ENCODE measurements at regions not wholly inside any gene's neighbourhood (a gene's known extent, or its start where the extent isn't known, plus 50 kb on each side); places are given as distances from the start of the nearest gene placed in this dataset.
"Not testable (repeated sequence)": the region's sequence is repeated elsewhere in the genome, so short reads cannot be mapped to it uniquely, and the experiment has no call there.

- no peak overlapping the region for H3K9ac ChIP-seq (ENCODE audit: low read length)
- no peak overlapping the region for H3K27ac ChIP-seq (ENCODE audit: low read length)
These were observed 391.0 kb downstream of the GPAT3 start for GRCh38 chr4:83926950-83927349.

GRCh38 chr4:83923341-83923740 is 387.4 kb downstream of the GPAT3 start:
- Histone ChIP-seq H3K9ac (ENCODE audit: low read length) (no peak overlapping the region), H3K4me1 (ENCODE audit: control insufficient read depth, low read depth, low read length) (peaks cover 27% of the 10 kb centered on the region), H3K27ac (ENCODE audit: low read length) (no peak overlapping the region), H3K4me3 (ENCODE audit: low read length) (no peak overlapping the region), H3K36me3 (ENCODE audit: control insufficient read depth, low read depth, low read length) (no peaks in the 10 kb centered on the region), H3K27me3 (ENCODE audit: control insufficient read depth, insufficient read depth, low read length) (no peaks in the 10 kb centered on the region), H3K9me3 (ENCODE audit: control insufficient read depth, low read depth, low read length) (no peaks in the 10 kb centered on the region)

More at GRCh38 chr4:83926950-83927349, 391.0 kb downstream of the GPAT3 start:
- Histone ChIP-seq H3K9me3 (ENCODE audit: control insufficient read depth, low read depth, low read length) (no peaks in the 10 kb centered on the region), H3K4me1 (ENCODE audit: control insufficient read depth, low read depth, low read length) (peaks cover 20% of the 10 kb centered on the region), H3K36me3 (ENCODE audit: control insufficient read depth, low read depth, low read length) (no peaks in the 10 kb centered on the region), H3K27me3 (ENCODE audit: control insufficient read depth, insufficient read depth, low read length) (no peaks in the 10 kb centered on the region), H3K4me3 (ENCODE audit: low read length) (no peak overlapping the region)

GRCh38 chr4:83922402-83922801 is 386.5 kb downstream of the GPAT3 start:
- peaks cover 27% of the 10 kb centered on the region for H3K4me1 ChIP-seq (ENCODE audit: control insufficient read depth, low read depth, low read length)
- H3K4me3 ChIP-seq (ENCODE audit: low read length) = no peak overlapping the region
- no peaks in the 10 kb centered on the region for H3K27me3 ChIP-seq (ENCODE audit: control insufficient read depth, insufficient read depth, low read length)
- no peak overlapping the region for H3K9ac ChIP-seq (ENCODE audit: low read length)
- no peaks in the 10 kb centered on the region for H3K36me3 ChIP-seq (ENCODE audit: control insufficient read depth, low read depth, low read length)
- no peaks in the 10 kb centered on the region for H3K9me3 ChIP-seq (ENCODE audit: control insufficient read depth, low read depth, low read length)
- no peak overlapping the region for H3K27ac ChIP-seq (ENCODE audit: low read length)

- Histone ChIP-seq H3K9ac (ENCODE audit: low read length) (no peak overlapping the region), H3K4me1 (ENCODE audit: control insufficient read depth, low read depth, low read length) (peaks cover 27% of the 10 kb centered on the region), H3K4me3 (ENCODE audit: low read length) (no peak overlapping the region), H3K27ac (ENCODE audit: low read length) (no peak overlapping the region), H3K9me3 (ENCODE audit: control insufficient read depth, low read depth, low read length) (no peaks in the 10 kb centered on the region), H3K27me3 (ENCODE audit: control insufficient read depth, insufficient read depth, low read length) (no peaks in the 10 kb centered on the region), H3K36me3 (ENCODE audit: control insufficient read depth, low read depth, low read length) (no peaks in the 10 kb centered on the region)
These were observed 385.2 kb downstream of the GPAT3 start for GRCh38 chr4:83921124-83921523.

GRCh38 chr4:83920375-83920774 is 384.5 kb downstream of the GPAT3 start:
- Histone ChIP-seq H3K27ac (ENCODE audit: low read length) (no peak overlapping the region), H3K9ac (ENCODE audit: low read length) (no peak overlapping the region), H3K9me3 (ENCODE audit: control insufficient read depth, low read depth, low read length) (no peaks in the 10 kb centered on the region), H3K36me3 (ENCODE audit: control insufficient read depth, low read depth, low read length) (no peaks in the 10 kb centered on the region), H3K4me3 (ENCODE audit: low read length) (no peak overlapping the region), H3K4me1 (ENCODE audit: control insufficient read depth, low read depth, low read length) (peaks cover 33% of the 10 kb centered on the region), H3K27me3 (ENCODE audit: control insufficient read depth, insufficient read depth, low read length) (no peaks in the 10 kb centered on the region)

- H3K9ac ChIP-seq (ENCODE audit: low read length) = no peak overlapping the region
- H3K36me3 ChIP-seq (ENCODE audit: control insufficient read depth, low read depth, low read length) = no peaks in the 10 kb centered on the region
- H3K27me3 ChIP-seq (ENCODE audit: control insufficient read depth, insufficient read depth, low read length) = no peaks in the 10 kb centered on the region
- H3K4me1 ChIP-seq (ENCODE audit: control insufficient read depth, low read depth, low read length) = peaks cover 22% of the 10 kb centered on the region
- H3K27ac ChIP-seq (ENCODE audit: low read length) = no peak overlapping the region
- H3K4me3 ChIP-seq (ENCODE audit: low read length) = no peak overlapping the region
- no peaks in the 10 kb centered on the region for H3K9me3 ChIP-seq (ENCODE audit: control insufficient read depth, low read depth, low read length)
These were observed 381.7 kb downstream of the GPAT3 start for GRCh38 chr4:83917572-83917971.

- no peak overlapping the region for H3K27ac ChIP-seq (ENCODE audit: low read length)
These were observed 374.8 kb downstream of the GPAT3 start for GRCh38 chr4:83910693-83911092.

GRCh38 chr4:83906561-83906960 is 370.7 kb downstream of the GPAT3 start:
- H3K4me3 ChIP-seq (ENCODE audit: low read length) = no peak overlapping the region
- no peaks in the 10 kb centered on the region for H3K27me3 ChIP-seq (ENCODE audit: control insufficient read depth, insufficient read depth, low read length)
- no peak overlapping the region for H3K9ac ChIP-seq (ENCODE audit: low read length)
- no peaks in the 10 kb centered on the region for H3K9me3 ChIP-seq (ENCODE audit: control insufficient read depth, low read depth, low read length)
- H3K4me1 ChIP-seq (ENCODE audit: control insufficient read depth, low read depth, low read length) = no peaks in the 10 kb centered on the region
- H3K36me3 ChIP-seq (ENCODE audit: control insufficient read depth, low read depth, low read length) = no peaks in the 10 kb centered on the region
- H3K27ac ChIP-seq (ENCODE audit: low read length) = no peak overlapping the region

More at GRCh38 chr4:83910693-83911092, 374.8 kb downstream of the GPAT3 start:
- H3K36me3 ChIP-seq (ENCODE audit: control insufficient read depth, low read depth, low read length) = no peaks in the 10 kb centered on the region
- H3K27me3 ChIP-seq (ENCODE audit: control insufficient read depth, insufficient read depth, low read length) = no peaks in the 10 kb centered on the region
- H3K4me3 ChIP-seq (ENCODE audit: low read length) = no peak overlapping the region
- no peaks in the 10 kb centered on the region for H3K9me3 ChIP-seq (ENCODE audit: control insufficient read depth, low read depth, low read length)
- H3K9ac ChIP-seq (ENCODE audit: low read length) = no peak overlapping the region
- peaks cover 9% of the 10 kb centered on the region for H3K4me1 ChIP-seq (ENCODE audit: control insufficient read depth, low read depth, low read length)

GRCh38 chr4:83905952-83906351 is 370.0 kb downstream of the GPAT3 start:
- Histone ChIP-seq H3K9ac (ENCODE audit: low read length) (no peak overlapping the region), H3K4me3 (ENCODE audit: low read length) (no peak overlapping the region), H3K9me3 (ENCODE audit: control insufficient read depth, low read depth, low read length) (no peaks in the 10 kb centered on the region), H3K27ac (ENCODE audit: low read length) (no peak overlapping the region), H3K36me3 (ENCODE audit: control insufficient read depth, low read depth, low read length) (no peaks in the 10 kb centered on the region), H3K4me1 (ENCODE audit: control insufficient read depth, low read depth, low read length) (no peaks in the 10 kb centered on the region), H3K27me3 (ENCODE audit: control insufficient read depth, insufficient read depth, low read length) (no peaks in the 10 kb centered on the region)

GRCh38 chr4:83903740-83904139 is 367.8 kb downstream of the GPAT3 start:
- H3K4me1 ChIP-seq (ENCODE audit: control insufficient read depth, low read depth, low read length); H3K36me3 ChIP-seq (ENCODE audit: control insufficient read depth, low read depth, low read length); H3K27me3 ChIP-seq (ENCODE audit: control insufficient read depth, insufficient read depth, low read length); H3K27ac ChIP-seq (ENCODE audit: low read length); H3K9me3 ChIP-seq (ENCODE audit: control insufficient read depth, low read depth, low read length); H3K4me3 ChIP-seq (ENCODE audit: low read length); H3K9ac ChIP-seq (ENCODE audit: low read length): not testable (repeated sequence)

GRCh38 chr4:83894831-83895230 is 358.9 kb downstream of the GPAT3 start:
- Histone ChIP-seq H3K27ac (ENCODE audit: low read length) (no peak overlapping the region), H3K9ac (ENCODE audit: low read length) (no peak overlapping the region), H3K4me3 (ENCODE audit: low read length) (no peak overlapping the region), H3K4me1 (ENCODE audit: control insufficient read depth, low read depth, low read length) (peaks cover 4% of the 10 kb centered on the region), H3K27me3 (ENCODE audit: control insufficient read depth, insufficient read depth, low read length) (no peaks in the 10 kb centered on the region), H3K9me3 (ENCODE audit: control insufficient read depth, low read depth, low read length) (no peaks in the 10 kb centered on the region), H3K36me3 (ENCODE audit: control insufficient read depth, low read depth, low read length) (no peaks in the 10 kb centered on the region)

GRCh38 chr4:83890816-83891215 is 354.9 kb downstream of the GPAT3 start:
- H3K27ac ChIP-seq (ENCODE audit: low read length) = no peak overlapping the region
- no peaks in the 10 kb centered on the region for H3K9me3 ChIP-seq (ENCODE audit: control insufficient read depth, low read depth, low read length)
- no peak overlapping the region for H3K9ac ChIP-seq (ENCODE audit: low read length)
- H3K27me3 ChIP-seq (ENCODE audit: control insufficient read depth, insufficient read depth, low read length) = no peaks in the 10 kb centered on the region
- H3K36me3 ChIP-seq (ENCODE audit: control insufficient read depth, low read depth, low read length) = no peaks in the 10 kb centered on the region
- no peak overlapping the region for H3K4me3 ChIP-seq (ENCODE audit: low read length)
- H3K4me1 ChIP-seq (ENCODE audit: control insufficient read depth, low read depth, low read length) = peaks cover 7% of the 10 kb centered on the region

Data from iPS-18a (cell line).